Activated T-cell treated with anti-CD3 and anti-CD28 coated beads, Interleukin-2, amount 50 U/mL, for 24 hours (primary cell): ENCODE measurements at regions not wholly inside any gene's neighbourhood (a gene's known extent, or its start where the extent isn't known, plus 50 kb on each side); places are given as distances from the start of the nearest gene placed in this dataset.
A peak's percentile ranks its signal among the peaks of the same experiment; 100 is the strongest.

ENCODE experiments used
- DNase-seq: peaks from one replicate; pipeline ENCODE4 v3.0.0-alpha.2; 2020
- H3K27ac Mint-ChIP-seq: 2 replicates; pipeline ENCODE4 v1.8.0; 2020; ENCODE audit warnings: mild to moderate bottlenecking, mixed read lengths
- H3K27me3 Mint-ChIP-seq: 2 replicates; pipeline ENCODE4 v1.8.0; 2020; ENCODE audit warnings: mixed read lengths
- H3K36me3 Mint-ChIP-seq: 2 replicates; pipeline ENCODE4 v1.8.0; 2020; ENCODE audit warnings: low read depth, mixed read lengths
- H3K4me1 Mint-ChIP-seq: 2 replicates; pipeline ENCODE4 v1.8.0; 2020; ENCODE audit warnings: low read depth, mixed read lengths
- H3K4me3 Mint-ChIP-seq: 2 replicates; pipeline ENCODE4 v1.8.0; 2020; ENCODE audit warnings: mild to moderate bottlenecking, moderate library complexity, mixed read lengths
- H3K9me3 Mint-ChIP-seq: 2 replicates; pipeline ENCODE4 v1.8.0; 2020; ENCODE audit warnings: mixed read lengths

DNA sequence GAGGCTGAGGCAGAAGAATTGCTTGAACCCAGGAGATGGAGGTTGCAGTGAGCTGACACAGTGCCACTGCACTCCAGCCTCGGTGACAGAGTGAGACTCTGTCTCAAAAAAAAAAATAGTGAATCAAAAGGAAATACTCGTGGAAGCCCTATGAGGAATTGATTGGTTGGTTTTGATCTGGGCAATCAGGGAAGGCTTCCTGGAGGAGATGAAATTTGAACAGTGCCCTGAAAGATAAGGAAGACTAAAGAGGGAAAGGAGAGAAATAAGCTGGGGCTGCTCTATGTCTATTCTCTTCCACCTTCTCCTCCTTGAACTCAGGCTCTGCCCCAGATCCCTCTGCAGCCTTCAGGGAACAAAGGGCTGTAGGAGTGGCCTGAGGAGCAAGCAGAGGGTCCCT is 54.1 kb downstream of the IRF2BPL start:
- no peaks in the 10 kb centered on the region for H3K9me3 Mint-ChIP-seq
- peaks cover 29% of the 10 kb centered on the region for H3K4me1 Mint-ChIP-seq
- no peaks in the 10 kb centered on the region for H3K27me3 Mint-ChIP-seq
- H3K4me3 Mint-ChIP-seq: no peak overlapping the region
- peak overlapping the region; percentile 1 for H3K27ac Mint-ChIP-seq
- no peak for DNase-seq
- no peaks in the 10 kb centered on the region for H3K36me3 Mint-ChIP-seq

DNA sequence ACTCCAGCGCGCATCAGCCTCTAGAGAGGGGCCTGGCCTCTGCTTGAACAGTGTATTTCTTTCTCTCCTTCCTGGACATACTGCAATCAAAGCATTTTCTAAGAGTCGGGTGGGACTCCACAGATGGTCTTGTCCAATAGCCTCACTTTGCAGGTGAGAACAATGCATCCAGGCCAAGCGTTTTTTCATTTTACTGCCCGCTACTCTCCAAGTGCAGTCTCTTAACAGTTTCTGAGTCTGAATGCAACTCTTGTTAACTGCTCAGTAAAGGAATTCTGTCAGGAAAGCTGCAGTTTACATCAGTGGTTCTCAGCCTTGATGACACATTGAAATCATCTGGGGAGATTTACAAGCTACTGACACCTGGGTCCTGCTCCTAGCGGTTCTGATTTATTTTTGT is 57.0 kb downstream of the IRF2BPL start:
- no peak overlapping the region for H3K4me3 Mint-ChIP-seq
- no peaks in the 10 kb centered on the region for H3K36me3 Mint-ChIP-seq
- H3K27me3 Mint-ChIP-seq: no peaks in the 10 kb centered on the region
- H3K9me3 Mint-ChIP-seq: no peaks in the 10 kb centered on the region
- no peak for DNase-seq
- peaks cover 16% of the 10 kb centered on the region for H3K4me1 Mint-ChIP-seq
- H3K27ac Mint-ChIP-seq: no peak overlapping the region

DNA sequence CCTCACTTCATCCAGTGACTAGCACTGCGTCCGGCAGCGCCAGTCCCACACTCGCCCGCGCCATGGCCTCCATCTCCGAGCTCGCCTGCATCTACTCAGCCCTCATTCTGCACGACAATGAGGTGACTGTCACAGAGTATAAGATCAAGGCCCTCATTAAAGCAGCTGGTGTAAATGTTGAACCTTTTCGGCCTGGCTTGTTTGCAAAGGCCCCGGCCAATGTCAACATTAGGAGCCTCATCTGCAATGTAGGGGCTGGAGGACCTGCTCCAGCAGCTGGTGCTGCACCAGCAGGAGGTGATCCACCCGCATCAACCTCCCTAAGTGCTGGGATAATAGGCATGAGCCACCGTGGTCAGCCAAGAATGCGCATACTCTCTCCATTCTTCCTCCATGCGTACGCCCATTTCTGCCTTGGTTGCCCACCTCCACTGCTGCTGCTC is 59.9 kb downstream of the IRF2BPL start:
- no peaks in the 10 kb centered on the region for H3K27me3 Mint-ChIP-seq
- DNase-seq: no peak
- no peak overlapping the region for H3K4me3 Mint-ChIP-seq
- H3K9me3 Mint-ChIP-seq: no peaks in the 10 kb centered on the region
- peaks cover 31% of the 10 kb centered on the region for H3K4me1 Mint-ChIP-seq
- H3K36me3 Mint-ChIP-seq: no peaks in the 10 kb centered on the region
- no peak overlapping the region for H3K27ac Mint-ChIP-seq

- H3K27me3 Mint-ChIP-seq: no peaks in the 10 kb centered on the region
- no peak for DNase-seq
- no peaks in the 10 kb centered on the region for H3K36me3 Mint-ChIP-seq
- no peak overlapping the region for H3K27ac Mint-ChIP-seq
- H3K4me3 Mint-ChIP-seq: no peak overlapping the region
- H3K9me3 Mint-ChIP-seq: no peaks in the 10 kb centered on the region
- peaks cover 39% of the 10 kb centered on the region for H3K4me1 Mint-ChIP-seq
These were observed 60.7 kb downstream of the IRF2BPL start for GRCh38 chr14:76967788-76968187.

GRCh38 chr14:76965232-76965631 is 63.3 kb downstream of the IRF2BPL start:
- Mint-ChIP-seq H3K27me3 (no peaks in the 10 kb centered on the region), H3K36me3 (no peaks in the 10 kb centered on the region), H3K27ac (peak overlapping the region; percentile 63), H3K4me3 (no peak overlapping the region), H3K4me1 (peaks cover 65% of the 10 kb centered on the region), H3K9me3 (no peaks in the 10 kb centered on the region)
- DNase-seq: no peak

DNA sequence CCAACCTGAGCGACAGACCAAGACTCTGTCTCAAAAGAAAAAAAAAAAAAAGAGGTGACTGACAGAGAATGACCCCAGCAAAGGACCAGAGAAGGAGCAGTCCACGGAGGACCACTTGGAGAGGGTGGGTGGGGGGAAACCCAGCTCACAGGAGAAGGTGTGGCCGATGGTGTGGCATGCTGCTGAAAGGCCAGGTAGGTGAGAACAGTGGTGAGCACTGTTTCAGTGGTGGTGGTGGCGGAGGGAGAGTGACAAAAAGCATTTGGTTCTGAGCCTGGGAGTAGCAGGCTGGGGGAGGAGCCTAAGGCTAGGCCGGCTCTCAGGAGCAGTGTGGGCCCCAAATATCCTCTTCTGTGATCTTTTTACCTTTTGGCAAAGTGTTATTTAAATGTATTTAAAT is 63.8 kb downstream of the IRF2BPL start:
- H3K36me3 Mint-ChIP-seq: no peaks in the 10 kb centered on the region
- DNase-seq: peak; percentile 56

DNA sequence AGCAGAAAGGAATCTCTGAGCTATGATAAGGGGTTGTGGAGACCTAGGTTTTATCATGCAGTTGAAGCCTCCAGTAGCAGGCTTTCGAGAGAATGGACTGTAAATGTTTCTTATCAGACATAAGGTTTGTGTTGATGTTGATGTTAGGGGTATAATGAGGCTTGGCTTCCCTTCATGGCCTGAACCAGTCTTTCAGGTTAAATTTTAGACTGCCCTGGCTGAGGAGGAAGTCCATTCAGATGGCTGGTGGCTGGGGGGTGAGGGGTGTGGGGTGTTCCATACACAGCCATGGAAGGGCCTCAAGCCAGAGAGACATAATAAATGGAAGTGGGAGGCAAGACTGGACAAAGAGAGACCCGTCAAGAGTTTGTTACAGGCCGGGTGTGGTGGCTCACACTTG is 65.1 kb downstream of the IRF2BPL start:
- Mint-ChIP-seq H3K27ac (peak overlapping the region; percentile 31), H3K4me3 (no peak overlapping the region), H3K9me3 (no peaks in the 10 kb centered on the region), H3K4me1 (peaks cover 82% of the 10 kb centered on the region), H3K36me3 (no peaks in the 10 kb centered on the region), H3K27me3 (no peaks in the 10 kb centered on the region)
- no peak for DNase-seq

More for the DNA sequence above, 63.8 kb downstream of the IRF2BPL start:
- peaks cover 70% of the 10 kb centered on the region for H3K4me1 Mint-ChIP-seq
- no peak overlapping the region for H3K4me3 Mint-ChIP-seq
- no peaks in the 10 kb centered on the region for H3K27me3 Mint-ChIP-seq
- no peaks in the 10 kb centered on the region for H3K9me3 Mint-ChIP-seq
- H3K27ac Mint-ChIP-seq: peak overlapping the region; percentile 58

GRCh38 chr14:76962303-76962660 is 66.2 kb downstream of the IRF2BPL start:
- no peaks in the 10 kb centered on the region for H3K9me3 Mint-ChIP-seq
- H3K27ac Mint-ChIP-seq: peak overlapping the region; percentile 97
- H3K27me3 Mint-ChIP-seq: no peaks in the 10 kb centered on the region
- DNase-seq: no peak
- no peaks in the 10 kb centered on the region for H3K36me3 Mint-ChIP-seq
- H3K4me3 Mint-ChIP-seq: peak overlapping the region; percentile 78
- H3K4me1 Mint-ChIP-seq: peaks cover 92% of the 10 kb centered on the region

DNA sequence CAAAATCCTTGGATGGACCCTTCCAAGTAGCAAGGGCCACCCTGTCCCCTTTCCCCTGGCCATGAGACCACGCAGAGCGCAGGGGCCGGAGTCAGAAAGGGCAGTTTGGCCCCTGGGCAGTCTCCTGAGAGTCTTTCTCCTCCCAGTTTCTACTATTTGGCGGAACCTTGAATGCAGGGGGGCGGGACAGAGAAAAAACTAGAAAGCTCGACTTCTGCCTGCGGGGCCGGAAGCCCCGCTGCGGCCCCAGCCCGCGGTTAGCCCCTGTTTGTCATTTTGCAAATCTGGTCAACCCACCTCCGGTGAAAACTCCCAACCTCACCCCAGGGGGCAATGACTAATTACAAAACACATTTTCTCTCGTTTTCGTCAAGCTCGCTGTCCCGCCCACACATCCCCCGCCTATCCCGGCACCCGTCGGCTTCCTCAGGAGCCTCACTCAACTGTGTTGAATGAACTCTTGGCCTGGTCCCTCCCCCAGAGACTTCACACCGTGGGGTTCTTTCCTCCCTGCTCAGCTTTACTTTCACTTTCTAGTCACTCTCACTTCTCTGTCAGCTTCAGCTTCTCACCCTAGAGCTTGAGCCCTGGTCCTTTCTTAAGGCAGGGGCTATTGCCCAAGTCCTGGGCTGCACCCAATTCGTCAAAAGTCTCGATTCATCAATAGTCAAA is 66.7 kb downstream of the IRF2BPL start:
- Mint-ChIP-seq H3K27ac (peak overlapping the region; percentile 97), H3K36me3 (no peaks in the 10 kb centered on the region), H3K9me3 (no peaks in the 10 kb centered on the region), H3K4me3 (peak overlapping the region; percentile 78), H3K27me3 (no peaks in the 10 kb centered on the region), H3K4me1 (peaks cover 94% of the 10 kb centered on the region)
- peak; percentile 96 for DNase-seq

- Mint-ChIP-seq H3K27me3 (no peaks in the 10 kb centered on the region), H3K4me3 (no peak overlapping the region), H3K9me3 (no peaks in the 10 kb centered on the region), H3K27ac (peak overlapping the region; percentile 82), H3K36me3 (no peaks in the 10 kb centered on the region), H3K4me1 (peaks cover 93% of the 10 kb centered on the region)
- DNase-seq: no peak
These were observed 69.4 kb downstream of the IRF2BPL start for GRCh38 chr14:76958980-76959710.

GRCh38 chr14:76958020-76958979 is 70.2 kb downstream of the IRF2BPL start:
- peaks cover 94% of the 10 kb centered on the region for H3K4me1 Mint-ChIP-seq
- peak overlapping the region; percentile 59 for H3K27ac Mint-ChIP-seq
- DNase-seq: no peak
- no peaks in the 10 kb centered on the region for H3K27me3 Mint-ChIP-seq
- no peaks in the 10 kb centered on the region for H3K9me3 Mint-ChIP-seq
- H3K4me3 Mint-ChIP-seq: no peak overlapping the region
- H3K36me3 Mint-ChIP-seq: no peaks in the 10 kb centered on the region

- H3K4me1 Mint-ChIP-seq: peaks cover 86% of the 10 kb centered on the region
- peak overlapping the region; percentile 98 for H3K27ac Mint-ChIP-seq
- no peaks in the 10 kb centered on the region for H3K36me3 Mint-ChIP-seq
- H3K9me3 Mint-ChIP-seq: no peaks in the 10 kb centered on the region
- no peak for DNase-seq
- H3K4me3 Mint-ChIP-seq: peak overlapping the region; percentile 78
- no peaks in the 10 kb centered on the region for H3K27me3 Mint-ChIP-seq
These were observed 71.2 kb downstream of the IRF2BPL start for GRCh38 chr14:76957224-76957891.

- H3K4me1 Mint-ChIP-seq: peaks cover 79% of the 10 kb centered on the region
- H3K36me3 Mint-ChIP-seq: no peaks in the 10 kb centered on the region
These were observed 72.0 kb downstream of the IRF2BPL start for GRCh38 chr14:76956316-76957090.

More at GRCh38 chr14:76956316-76957090, 72.0 kb downstream of the IRF2BPL start:
- Mint-ChIP-seq H3K27me3 (no peaks in the 10 kb centered on the region), H3K27ac (peak overlapping the region; percentile 98), H3K9me3 (no peaks in the 10 kb centered on the region), H3K4me3 (peak overlapping the region; percentile 78)
- DNase-seq: peak; percentile 90
